ENCODE measurements at regions not wholly inside any gene's neighbourhood (a gene's known extent, or its start where the extent isn't known, plus 50 kb on each side); places are given as distances from the start of the nearest gene placed in this dataset.
"Not testable (repeated sequence)": the region's sequence is repeated elsewhere in the genome, so short reads cannot be mapped to it uniquely, and the experiment has no call there.

- H3K4me3 Mint-ChIP-seq, result no peak overlapping the region
- H3K4me1 Mint-ChIP-seq, result no peaks in the 10 kb centered on the region
- DNase-seq (no peak), ATAC-seq (ENCODE audit: low read depth in 2 of 2) (no peak)
- no peak overlapping the region for H3K27ac Mint-ChIP-seq
- no peaks in the 10 kb centered on the region for H3K27me3 Mint-ChIP-seq
- H3K36me3 Mint-ChIP-seq, result no peaks in the 10 kb centered on the region
- peaks cover 0 to 14% (median 2%) of the 10 kb centered on the region in 7 donors for H3K9me3 Mint-ChIP-seq
Measured at GRCh38 chrX:124426288-124427169, 80.2 kb downstream of the SH2D1A start.

- ATAC-seq (ENCODE audit: low read depth in 2 of 2) (no peak), DNase-seq (no peak)
- no peaks in the 10 kb centered on the region for H3K9me3 Mint-ChIP-seq
- no peaks in the 10 kb centered on the region for H3K4me1 Mint-ChIP-seq
- H3K27ac Mint-ChIP-seq, result no peak overlapping the region
- H3K27me3 Mint-ChIP-seq, result no peaks in the 10 kb centered on the region
- no peaks in the 10 kb centered on the region for H3K36me3 Mint-ChIP-seq
- H3K4me3 Mint-ChIP-seq, result no peak overlapping the region
Measured at GRCh38 chrX:124433186-124433585, 86.8 kb downstream of the SH2D1A start.

DNA sequence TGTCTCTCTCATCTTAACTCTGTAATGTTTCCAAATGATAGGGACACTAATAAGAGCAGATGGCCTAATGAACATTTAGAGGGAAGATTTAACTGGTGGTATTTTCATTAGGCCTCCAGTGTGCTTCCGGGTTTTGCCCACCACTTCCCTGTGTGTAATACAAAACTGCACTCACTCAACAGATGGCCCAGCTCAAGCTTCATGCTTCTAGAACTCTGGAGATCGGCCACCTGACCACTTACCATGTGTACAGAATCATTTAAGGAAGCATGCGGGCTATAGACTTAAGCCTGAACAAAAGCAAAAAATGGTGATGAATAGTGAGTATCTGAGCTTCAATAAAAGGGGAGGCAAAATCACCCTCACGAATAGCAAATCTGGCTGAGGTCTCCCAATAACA lies 89.3 kb downstream of the SH2D1A start:
- H3K36me3 Mint-ChIP-seq, result no peaks in the 10 kb centered on the region
- no peak for DNase-seq
- H3K4me3 Mint-ChIP-seq, result no peak overlapping the region
- no peaks in the 10 kb centered on the region for H3K4me1 Mint-ChIP-seq
- no peak for ATAC-seq (ENCODE audit: low read depth in 2 of 2)
- no peaks in the 10 kb centered on the region for H3K27me3 Mint-ChIP-seq
- no peak overlapping the region for H3K27ac Mint-ChIP-seq
- no peaks in the 10 kb centered on the region for H3K9me3 Mint-ChIP-seq

GRCh38 chrX:124440695-124441094 lies 94.3 kb downstream of the SH2D1A start:
- DNase-seq, result no peak
- Mint-ChIP-seq H3K4me3 (no peak overlapping the region), H3K36me3 (no peaks in the 10 kb centered on the region), H3K9me3 (no peaks in the 10 kb centered on the region), H3K27ac (no peak overlapping the region), H3K27me3 (no peaks in the 10 kb centered on the region), H3K4me1 (no peaks in the 10 kb centered on the region)
- no peak for ATAC-seq (ENCODE audit: low read depth in 2 of 2)

DNA sequence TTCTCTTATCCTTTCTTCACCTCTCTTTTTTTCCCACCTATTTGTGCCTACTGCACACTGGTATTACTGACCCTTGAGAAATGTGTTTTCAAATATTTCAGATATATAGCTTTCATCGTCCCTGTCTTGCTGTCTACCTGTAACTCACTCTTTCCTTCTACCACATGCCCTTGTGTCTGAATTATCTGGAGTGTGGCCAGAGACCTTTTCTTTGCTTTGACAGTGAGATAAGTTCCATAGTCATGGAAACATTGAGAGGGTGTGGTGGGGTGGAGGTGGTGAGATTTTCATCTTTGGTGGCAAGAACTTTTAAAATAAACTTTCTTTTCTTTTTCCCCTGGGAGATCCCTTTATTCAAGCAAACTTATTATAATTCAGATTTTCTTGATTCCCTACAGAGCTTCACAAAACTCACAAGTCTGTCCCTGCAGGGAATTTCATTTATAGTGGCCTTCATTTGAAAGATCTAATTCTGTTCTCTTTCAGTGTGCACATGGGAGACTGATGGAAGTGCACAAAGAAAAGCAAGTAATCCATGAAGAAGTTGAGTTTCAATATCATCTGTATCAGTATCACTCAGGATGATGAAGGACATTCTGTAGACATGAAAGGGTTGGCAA lies 95.7 kb downstream of the SH2D1A start:
- H3K4me3 Mint-ChIP-seq, result no peak overlapping the region
- H3K9me3 Mint-ChIP-seq, result no peaks in the 10 kb centered on the region
- H3K27ac Mint-ChIP-seq, result no peak overlapping the region
- H3K27me3 Mint-ChIP-seq, result no peaks in the 10 kb centered on the region
- ATAC-seq (ENCODE audit: low read depth in 2 of 2), result no peak
- no peaks in the 10 kb centered on the region for H3K4me1 Mint-ChIP-seq
- DNase-seq, result no peak
- no peaks in the 10 kb centered on the region for H3K36me3 Mint-ChIP-seq

- H3K4me1 Mint-ChIP-seq, result no peaks in the 10 kb centered on the region
- H3K27ac Mint-ChIP-seq, result no peak overlapping the region
- no peak for DNase-seq
- no peak for ATAC-seq (ENCODE audit: low read depth in 2 of 2)
- H3K9me3 Mint-ChIP-seq, result peaks cover 0 to 6% (median 0%) of the 10 kb centered on the region in 7 donors
- H3K27me3 Mint-ChIP-seq, result peaks cover 0 to 8% (median 0%) of the 10 kb centered on the region in 3 donors
- no peak overlapping the region for H3K4me3 Mint-ChIP-seq
- H3K36me3 Mint-ChIP-seq, result no peaks in the 10 kb centered on the region
Measured at GRCh38 chrX:124455966-124456365, 109.6 kb downstream of the SH2D1A start.

DNA sequence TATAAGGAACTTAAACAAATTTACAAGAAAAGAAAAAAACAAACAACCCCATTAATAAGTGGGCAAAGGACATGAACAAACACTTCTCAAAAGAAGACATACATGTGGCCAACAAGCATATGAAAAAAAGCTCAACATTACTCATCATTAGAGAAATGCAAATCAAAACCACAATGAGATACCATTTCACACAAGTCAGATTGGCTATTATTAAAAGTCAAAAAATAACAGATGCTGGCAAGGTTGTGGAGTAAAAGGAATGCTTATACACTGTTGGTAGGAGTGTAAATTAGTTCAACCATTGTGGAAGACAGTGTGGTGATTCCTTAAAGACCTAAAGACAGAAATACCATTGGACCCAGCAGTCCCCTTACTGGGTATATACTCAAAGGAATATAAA lies 113.5 kb downstream of the SH2D1A start:
- not testable (repeated sequence) for DNase-seq; H3K27ac Mint-ChIP-seq; H3K4me1 Mint-ChIP-seq; ATAC-seq (ENCODE audit: low read depth in 2 of 2); H3K9me3 Mint-ChIP-seq; H3K36me3 Mint-ChIP-seq; H3K4me3 Mint-ChIP-seq
- peaks cover 0 to 16% (median 4%) of the 10 kb centered on the region in 3 donors for H3K27me3 Mint-ChIP-seq

GRCh38 chrX:124462931-124463330 lies 116.6 kb downstream of the SH2D1A start:
- H3K36me3 Mint-ChIP-seq, result no peaks in the 10 kb centered on the region
- H3K27me3 Mint-ChIP-seq, result peaks cover 4 to 16% (median 6%) of the 10 kb centered on the region in 3 donors
- ATAC-seq (ENCODE audit: low read depth in 2 of 2), result no peak
- no peaks in the 10 kb centered on the region for H3K4me1 Mint-ChIP-seq
- DNase-seq, result no peak
- peaks cover 0 to 4% (median 0%) of the 10 kb centered on the region in 7 donors for H3K9me3 Mint-ChIP-seq
- H3K4me3 Mint-ChIP-seq, result no peak overlapping the region
- no peak overlapping the region for H3K27ac Mint-ChIP-seq

DNA sequence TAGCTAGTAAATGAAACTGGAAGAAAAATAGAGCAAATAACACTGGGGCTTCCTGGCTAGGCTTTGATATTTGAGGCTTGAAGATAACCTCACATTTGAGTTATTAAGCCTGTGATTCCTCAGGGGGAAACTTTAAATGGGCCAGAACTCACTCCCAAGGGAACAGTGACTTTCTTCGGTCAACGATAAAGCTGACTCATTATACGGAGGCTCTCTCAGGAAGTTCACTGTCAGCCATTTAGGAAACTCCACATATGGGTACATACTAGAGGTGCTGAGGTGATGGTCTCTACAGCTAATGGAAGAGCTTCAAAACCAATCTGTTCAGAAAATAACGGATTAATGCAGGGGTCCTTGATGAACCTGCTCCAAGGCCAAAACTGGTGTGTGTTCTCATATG lies 120.8 kb downstream of the SH2D1A start:
- ATAC-seq (ENCODE audit: low read depth in 2 of 2), result no peak
- Mint-ChIP-seq H3K4me1 (no peaks in the 10 kb centered on the region), H3K9me3 (peaks cover 0 to 2% (median 0%) of the 10 kb centered on the region in 7 donors), H3K27me3 (peaks cover 6 to 8% (median 8%) of the 10 kb centered on the region in 3 donors), H3K36me3 (no peaks in the 10 kb centered on the region), H3K4me3 (no peak overlapping the region), H3K27ac (no peak overlapping the region)
- DNase-seq, result no peak

DNA sequence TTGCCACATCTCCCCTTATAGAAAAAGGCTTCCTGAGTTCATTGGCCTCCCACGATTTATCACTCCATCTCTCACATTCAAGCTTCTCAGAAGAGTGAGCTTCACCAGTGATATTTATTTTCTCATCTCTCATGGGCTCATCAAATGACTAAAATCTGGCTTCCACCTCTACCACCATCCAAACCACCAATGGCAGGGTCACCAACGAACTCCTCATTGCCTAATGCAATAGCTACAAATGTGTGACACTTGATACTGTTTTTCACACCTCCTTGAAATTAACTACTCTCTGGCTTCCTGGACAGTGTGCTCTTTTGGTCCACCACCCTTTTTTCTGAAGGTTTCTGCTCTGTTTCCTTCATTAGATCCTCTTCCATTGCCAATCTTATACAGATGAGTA lies 129.0 kb downstream of the SH2D1A start:
- H3K27me3 Mint-ChIP-seq, result peaks cover 8 to 10% (median 10%) of the 10 kb centered on the region in 3 donors
- DNase-seq, result no peak
- no peak overlapping the region for H3K4me3 Mint-ChIP-seq

GRCh38 chrX:124476562-124476961 lies 130.2 kb downstream of the SH2D1A start:
- no peak overlapping the region for H3K27ac Mint-ChIP-seq

More for the DNA sequence above, 129.0 kb downstream of the SH2D1A start:
- Mint-ChIP-seq H3K27ac (no peak overlapping the region), H3K36me3 (no peaks in the 10 kb centered on the region), H3K4me1 (no peaks in the 10 kb centered on the region), H3K9me3 (peaks cover 0 to 4% (median 0%) of the 10 kb centered on the region in 7 donors)
- no peak for ATAC-seq (ENCODE audit: low read depth in 2 of 2)

DNA sequence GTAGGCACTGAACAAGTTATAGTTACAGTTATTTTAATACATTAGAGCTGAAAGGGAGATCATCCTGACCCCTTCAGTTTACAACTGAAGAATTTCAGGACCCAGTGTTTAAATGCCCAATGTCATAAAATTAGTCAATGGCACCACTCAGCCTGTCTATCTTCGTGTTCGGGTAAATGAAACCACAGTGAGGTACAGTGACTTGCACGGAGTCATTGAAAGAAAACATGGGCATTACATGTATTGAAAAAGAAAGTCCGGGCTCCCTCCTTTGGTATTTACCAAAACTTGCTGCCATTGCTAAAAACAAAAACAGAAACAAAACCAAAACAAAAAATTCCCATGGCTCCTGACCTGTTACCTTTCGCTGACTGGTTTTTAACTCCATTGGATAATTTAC lies 131.7 kb downstream of the SH2D1A start:
- Mint-ChIP-seq H3K9me3 (peaks cover 0 to 4% (median 0%) of the 10 kb centered on the region in 7 donors), H3K27ac (no peak overlapping the region), H3K36me3 (no peaks in the 10 kb centered on the region), H3K27me3 (peaks cover 8 to 10% (median 10%) of the 10 kb centered on the region in 3 donors), H3K4me3 (no peak overlapping the region), H3K4me1 (no peaks in the 10 kb centered on the region)
- DNase-seq (no peak), ATAC-seq (ENCODE audit: low read depth in 2 of 2) (no peak)

More at GRCh38 chrX:124476562-124476961, 130.2 kb downstream of the SH2D1A start:
- DNase-seq, result no peak
- ATAC-seq (ENCODE audit: low read depth in 2 of 2), result no peak
- H3K27me3 Mint-ChIP-seq, result peaks cover 8 to 10% (median 10%) of the 10 kb centered on the region in 3 donors
- no peaks in the 10 kb centered on the region for H3K36me3 Mint-ChIP-seq
- H3K4me1 Mint-ChIP-seq, result no peaks in the 10 kb centered on the region
- peaks cover 0 to 4% (median 0%) of the 10 kb centered on the region in 7 donors for H3K9me3 Mint-ChIP-seq
- H3K4me3 Mint-ChIP-seq, result no peak overlapping the region

DNA sequence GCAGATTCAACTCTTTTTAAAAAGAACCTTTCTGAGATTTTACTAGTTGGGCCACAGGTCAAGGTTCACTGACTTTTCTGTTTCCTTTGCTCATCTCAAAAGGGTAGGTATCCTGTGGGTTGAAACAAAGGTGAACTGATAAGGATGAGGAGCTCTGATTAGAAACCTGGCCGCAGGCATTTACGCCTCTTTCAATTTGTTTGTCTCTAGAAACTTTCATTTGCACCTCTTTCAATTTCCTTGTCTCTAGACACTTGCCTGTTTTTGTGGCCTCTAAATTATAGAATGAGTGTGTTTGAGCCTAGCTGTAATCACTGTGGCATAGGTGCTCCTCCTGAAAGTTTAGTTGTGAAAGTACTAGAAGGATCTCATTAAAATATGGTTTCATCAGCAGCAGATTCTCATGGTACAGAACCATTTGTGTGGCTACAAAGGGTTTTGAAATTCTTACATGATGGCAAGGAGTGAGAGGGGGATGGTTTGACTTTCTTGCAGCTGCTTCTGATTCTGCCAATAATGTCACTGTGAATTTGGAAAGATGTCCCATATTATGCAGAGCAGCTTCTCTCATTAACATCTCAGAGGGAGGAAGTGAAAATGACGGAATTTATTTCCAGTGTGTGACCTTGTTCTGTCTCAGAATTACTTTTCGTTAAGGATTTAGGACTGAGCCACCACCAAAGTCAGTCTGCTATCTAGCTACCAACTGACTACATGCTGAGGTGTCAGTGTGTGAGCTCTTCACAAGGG lies 142.2 kb downstream of the SH2D1A start:
- DNase-seq, result no peak
- Mint-ChIP-seq H3K27ac (no peak overlapping the region), H3K36me3 (no peaks in the 10 kb centered on the region), H3K27me3 (peaks cover 0 to 7% (median under 1%) of the 10 kb centered on the region in 3 donors), H3K4me3 (no peak overlapping the region), H3K9me3 (peaks cover 0 to 5% (median 0%) of the 10 kb centered on the region in 7 donors), H3K4me1 (no peaks in the 10 kb centered on the region)
- ATAC-seq (ENCODE audit: low read depth in 2 of 2), result no peak
